T1000 (cell line): ENCODE measurements at regions not wholly inside any gene's neighbourhood (a gene's known extent, or its start where the extent isn't known, plus 50 kb on each side); places are given as distances from the start of the nearest gene placed in this dataset.

ENCODE experiments used
- DNase-seq: peaks from one replicate; lab custom pipeline; 2025; ENCODE audit warnings: mixed read lengths; lab: John Stamatoyannopoulos, UW

GRCh38 chr5:145204743-145205142, 630.4 kb downstream of the PRELID2 start:
- DNase-seq, result no peak

GRCh38 chr5:145203193-145203592, 631.9 kb downstream of the PRELID2 start:
- DNase-seq, result no peak

- no peak for DNase-seq
Observed at GRCh38 chr5:145198525-145199260, 636.4 kb downstream of the PRELID2 start.

GRCh38 chr5:145189746-145190145, 645.4 kb downstream of the PRELID2 start:
- DNase-seq, result no peak

GRCh38 chr5:145180371-145180770, 654.8 kb downstream of the PRELID2 start:
- DNase-seq, result no peak

GRCh38 chr5:145178641-145179523, 656.3 kb downstream of the PRELID2 start:
- DNase-seq, result no peak

GRCh38 chr5:145176041-145176440, 659.1 kb downstream of the PRELID2 start:
- DNase-seq, result no peak

- DNase-seq, result no peak
Observed at GRCh38 chr5:145166110-145166509, 669.0 kb downstream of the PRELID2 start.

GRCh38 chr5:145163876-145164275, 671.3 kb downstream of the PRELID2 start:
- no peak for DNase-seq

- DNase-seq, result no peak
Observed at GRCh38 chr5:145162626-145163025, 672.5 kb downstream of the PRELID2 start.

GRCh38 chr5:145161391-145161790, 673.8 kb downstream of the PRELID2 start:
- no peak for DNase-seq

- DNase-seq, result no peak
Observed at GRCh38 chr5:145160679-145161078, 674.5 kb downstream of the PRELID2 start.

GRCh38 chr5:145158730-145159129, 676.4 kb downstream of the PRELID2 start:
- no peak for DNase-seq

GRCh38 chr5:145157841-145158240, 677.3 kb downstream of the PRELID2 start:
- DNase-seq, result no peak

- DNase-seq, result no peak
Observed at GRCh38 chr5:145141534-145141933, 693.6 kb downstream of the PRELID2 start.

- no peak for DNase-seq
Observed at GRCh38 chr5:145130996-145131395, 704.1 kb downstream of the PRELID2 start.

GRCh38 chr5:145129797-145130196, 705.3 kb downstream of the PRELID2 start:
- DNase-seq, result no peak

GRCh38 chr5:145124806-145125205, 710.3 kb downstream of the PRELID2 start:
- DNase-seq, result no peak

- DNase-seq, result no peak
Observed at GRCh38 chr5:145118611-145119010, 716.5 kb downstream of the PRELID2 start.

- DNase-seq, result no peak
Observed at GRCh38 chr5:145118127-145118526, 717.0 kb downstream of the PRELID2 start.

- no peak for DNase-seq
Observed at GRCh38 chr5:145117285-145117684, 717.9 kb downstream of the PRELID2 start.

GRCh38 chr5:145111420-145111819, 723.7 kb downstream of the PRELID2 start:
- no peak for DNase-seq

GRCh38 chr5:145110834-145111233, 724.3 kb downstream of the PRELID2 start:
- DNase-seq, result no peak
